ENCODE measurements at regions not wholly inside any gene's neighbourhood (a gene's known extent, or its start where the extent isn't known, plus 50 kb on each side); places are given as distances from the start of the nearest gene placed in this dataset.
"Not testable (repeated sequence)": the region's sequence is repeated elsewhere in the genome, so short reads cannot be mapped to it uniquely, and the experiment has no call there.

DNA sequence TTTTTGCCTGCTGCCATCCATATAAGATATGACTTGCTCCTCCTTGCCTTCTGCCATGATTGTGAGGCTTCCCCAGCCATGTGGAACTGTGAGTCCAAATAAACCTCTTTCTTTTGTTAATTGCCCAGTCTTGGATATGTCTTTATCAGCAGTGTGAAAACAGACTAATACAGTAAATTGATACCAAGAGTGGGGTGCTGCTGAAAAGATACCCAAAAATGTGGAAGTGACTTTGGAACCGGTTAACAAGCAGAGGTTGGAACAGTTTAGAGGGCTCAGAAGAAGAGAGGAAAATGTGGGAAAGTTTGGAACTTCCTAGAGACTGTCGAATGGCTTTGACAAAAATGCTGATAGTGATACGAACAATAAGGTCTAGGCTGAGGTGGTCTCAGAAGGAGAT, 61.1 kb upstream of the DLG1 start:
- not testable (repeated sequence) for H2BK5ac ChIP-seq (ENCODE audit: insufficient read length, low read length); H3K27ac Mint-ChIP-seq; H3K56ac ChIP-seq (ENCODE audit: insufficient read length, low read depth, low read length); H3K23me2 ChIP-seq (ENCODE audit: insufficient read length, low read depth, low read length, poor library complexity, severe bottlenecking); H4K91ac ChIP-seq (ENCODE audit: insufficient read length, low read depth, low read length); H2BK15ac ChIP-seq (ENCODE audit: low read depth, low read length); H2BK12ac ChIP-seq (ENCODE audit: insufficient read length, low read depth, low read length); H4K8ac ChIP-seq (replicated peaks; ENCODE audit: insufficient read length, low read depth, low read length); H3K9me3 ChIP-seq (ENCODE audit: control insufficient read depth, low read depth, low read length); H3K14ac ChIP-seq (ENCODE audit: insufficient read depth, low read length); H3T11ph ChIP-seq (ENCODE audit: low read length); H3K27ac ChIP-seq (ENCODE audit: insufficient read length, low read depth, low read length); H3K4me3 Mint-ChIP-seq; H2AK5ac ChIP-seq (ENCODE audit: insufficient read length, low read length); H3K23ac ChIP-seq (ENCODE audit: insufficient read length, low read depth, low read length); H3K27me3 Mint-ChIP-seq (ENCODE audit: low read depth); H3K4ac ChIP-seq (ENCODE audit: low read depth, low read length); H4K20me1 ChIP-seq (ENCODE audit: control insufficient read depth, insufficient read depth, insufficient read length); DNase-seq; H3K79me2 ChIP-seq (ENCODE audit: insufficient read depth, low read length); H3K9ac ChIP-seq (ENCODE audit: extremely low read depth, insufficient read length, low read length); H2AFZ ChIP-seq (ENCODE audit: low read length); H3K79me1 ChIP-seq (ENCODE audit: insufficient read depth, low read depth, low read length, poor library complexity, severe bottlenecking); H3K4me1 ChIP-seq (ENCODE audit: insufficient read depth, low read length); H2BK120ac ChIP-seq (ENCODE audit: low read depth, low read length, poor library complexity, severe bottlenecking); H3K18ac ChIP-seq (ENCODE audit: insufficient read length, low read depth, low read length); H4K5ac ChIP-seq (ENCODE audit: insufficient read length, low read depth, low read length); H2BK20ac ChIP-seq (ENCODE audit: low read depth, low read length, poor library complexity, severe bottlenecking); H3K4me2 ChIP-seq (ENCODE audit: insufficient read depth, insufficient read length, low read length); H3K27me3 ChIP-seq (ENCODE audit: insufficient read depth, low read length)
- peaks cover 18 to 32% (median 29%) of the 10 kb centered on the region in 3 experiments for H3K36me3 Mint-ChIP-seq (ENCODE audit: insufficient read depth in 1 of 3, low read depth in 3 of 3)
- WGBS (ENCODE audit: extremely low coverage, insufficient read length, low lambda C conversion rate): no CpG with 5 or more reads among the region's 3 CpGs
- H3K4me1 Mint-ChIP-seq: peaks cover 22 to 28% of the 10 kb centered on the region in 2 experiments
- H3K9me3 Mint-ChIP-seq: peaks cover 30 to 31% of the 10 kb centered on the region in 2 experiments

All from H9 (cell line).